ENCODE measurements at regions not wholly inside any gene's neighbourhood (a gene's known extent, or its start where the extent isn't known, plus 50 kb on each side); places are given as distances from the start of the nearest gene placed in this dataset.

- no peak for TF ChIP-seq CTCF (conservative IDR thresholded peaks at IDR 0.05; ENCODE audit: low read length)
- TF ChIP-seq EZH2phosphoT487 (IDR thresholded peaks at IDR 0.05; ENCODE audit: borderline replicate concordance, low read depth, low read length): no peak
- Histone ChIP-seq H3K36me3 (ENCODE audit: insufficient read depth, low read length) (no peaks in the 10 kb centered on the region), H3K9me2 (ENCODE audit: insufficient read depth, low read length) (no peaks in the 10 kb centered on the region), H3K4me3 (ENCODE audit: low read depth, low read length, poor library complexity, severe bottlenecking) (no peak overlapping the region), H3K27ac (ENCODE audit: low read depth, low read length, poor library complexity, severe bottlenecking) (no peak overlapping the region), H2AFZ (ENCODE audit: low read length) (no peak overlapping the region), H3K79me2 (ENCODE audit: insufficient read depth, low read depth, low read length) (no peaks in the 10 kb centered on the region), H3K4me1 (ENCODE audit: insufficient read depth, low read length, poor library complexity, severe bottlenecking) (no peaks in the 10 kb centered on the region), H3K4me2 (ENCODE audit: low read length) (no peak overlapping the region), H3K9me3 (ENCODE audit: low read length) (no peaks in the 10 kb centered on the region), H4K20me1 (ENCODE audit: insufficient read depth, low read length) (no peaks in the 10 kb centered on the region)
- DNase-seq (ENCODE audit: low spot score): no peak
- BruUV-seq (replicated peaks): no TSS peak
- intact Hi-C loops (cut with micrococcal nuclease; ENCODE audit: unreplicated experiment): no loop called here
- ChIA-PET CTCF (ENCODE audit: unreplicated experiment) (no interaction called here), POLR2A (no interaction called here)
These were observed 57.7 kb upstream of the TRPC3 start for GRCh38 chr4:122009524-122009923.

- no TSS peak for BruUV-seq (replicated peaks)
- H2AFZ ChIP-seq (ENCODE audit: low read length): no peak overlapping the region
- H3K4me1 ChIP-seq (ENCODE audit: insufficient read depth, low read length, poor library complexity, severe bottlenecking): no peaks in the 10 kb centered on the region
- H3K79me2 ChIP-seq (ENCODE audit: insufficient read depth, low read depth, low read length): no peaks in the 10 kb centered on the region
- H3K27ac ChIP-seq (ENCODE audit: low read depth, low read length, poor library complexity, severe bottlenecking): no peak overlapping the region
- intact Hi-C loops (cut with micrococcal nuclease; ENCODE audit: unreplicated experiment): no loop called here
- H3K36me3 ChIP-seq (ENCODE audit: insufficient read depth, low read length): no peaks in the 10 kb centered on the region
- no peak for DNase-seq (ENCODE audit: low spot score)
- TF ChIP-seq EZH2phosphoT487 (IDR thresholded peaks at IDR 0.05; ENCODE audit: borderline replicate concordance, low read depth, low read length): no peak
- TF ChIP-seq CTCF (conservative IDR thresholded peaks at IDR 0.05; ENCODE audit: low read length): no peak
- H4K20me1 ChIP-seq (ENCODE audit: insufficient read depth, low read length): no peaks in the 10 kb centered on the region
- H3K4me3 ChIP-seq (ENCODE audit: low read depth, low read length, poor library complexity, severe bottlenecking): no peak overlapping the region
- H3K9me3 ChIP-seq (ENCODE audit: low read length): no peaks in the 10 kb centered on the region
- POLR2A ChIA-PET: interaction anchor here (0.7 kb wide), 1 partner anchor 21 kb away, joined by 4 read pairs; no protein-coding TSS in a partner anchor
- CTCF ChIA-PET (ENCODE audit: unreplicated experiment): no interaction called here
- no peaks in the 10 kb centered on the region for H3K9me2 ChIP-seq (ENCODE audit: insufficient read depth, low read length)
- H3K4me2 ChIP-seq (ENCODE audit: low read length): no peak overlapping the region
These were observed 55.2 kb upstream of the TRPC3 start for GRCh38 chr4:122007016-122007415.

GRCh38 chr4:122005064-122005755, 53.4 kb upstream of the TRPC3 start:
- BruUV-seq (replicated peaks): no TSS peak
- TF ChIP-seq EZH2phosphoT487 (IDR thresholded peaks at IDR 0.05; ENCODE audit: borderline replicate concordance, low read depth, low read length) (no peak), CTCF (conservative IDR thresholded peaks at IDR 0.05; ENCODE audit: low read length) (no peak)
- no peak for DNase-seq (ENCODE audit: low spot score)
- Histone ChIP-seq H3K79me2 (ENCODE audit: insufficient read depth, low read depth, low read length) (no peaks in the 10 kb centered on the region), H3K9me2 (ENCODE audit: insufficient read depth, low read length) (no peaks in the 10 kb centered on the region), H3K36me3 (ENCODE audit: insufficient read depth, low read length) (no peaks in the 10 kb centered on the region), H3K4me2 (ENCODE audit: low read length) (no peak overlapping the region), H4K20me1 (ENCODE audit: insufficient read depth, low read length) (no peaks in the 10 kb centered on the region), H2AFZ (ENCODE audit: low read length) (no peak overlapping the region), H3K9me3 (ENCODE audit: low read length) (no peaks in the 10 kb centered on the region), H3K4me1 (ENCODE audit: insufficient read depth, low read length, poor library complexity, severe bottlenecking) (no peaks in the 10 kb centered on the region), H3K4me3 (ENCODE audit: low read depth, low read length, poor library complexity, severe bottlenecking) (no peak overlapping the region), H3K27ac (ENCODE audit: low read depth, low read length, poor library complexity, severe bottlenecking) (no peak overlapping the region)
- CTCF ChIA-PET (ENCODE audit: unreplicated experiment): no interaction called here
- intact Hi-C loops (cut with micrococcal nuclease; ENCODE audit: unreplicated experiment): no loop called here
- POLR2A ChIA-PET: interaction anchor here (0.6 kb wide), 1 partner anchor 626 kb away, joined by 4 read pairs; no protein-coding TSS in a partner anchor
